GM12872 (cell line): ENCODE measurements at regions not wholly inside any gene's neighbourhood (a gene's known extent, or its start where the extent isn't known, plus 50 kb on each side); places are given as distances from the start of the nearest gene placed in this dataset.

ENCODE experiments used
- TF ChIP-seq, protein P1 (sequence below): IDR thresholded peaks from 3 replicates; pipeline ENCODE4 v1.5.1; 2011; ENCODE audit warnings: low read depth, mild to moderate bottlenecking, low read length, moderate library complexity; ENCODE audit not compliant: insufficient read depth

- TF ChIP-seq, protein P1, sequence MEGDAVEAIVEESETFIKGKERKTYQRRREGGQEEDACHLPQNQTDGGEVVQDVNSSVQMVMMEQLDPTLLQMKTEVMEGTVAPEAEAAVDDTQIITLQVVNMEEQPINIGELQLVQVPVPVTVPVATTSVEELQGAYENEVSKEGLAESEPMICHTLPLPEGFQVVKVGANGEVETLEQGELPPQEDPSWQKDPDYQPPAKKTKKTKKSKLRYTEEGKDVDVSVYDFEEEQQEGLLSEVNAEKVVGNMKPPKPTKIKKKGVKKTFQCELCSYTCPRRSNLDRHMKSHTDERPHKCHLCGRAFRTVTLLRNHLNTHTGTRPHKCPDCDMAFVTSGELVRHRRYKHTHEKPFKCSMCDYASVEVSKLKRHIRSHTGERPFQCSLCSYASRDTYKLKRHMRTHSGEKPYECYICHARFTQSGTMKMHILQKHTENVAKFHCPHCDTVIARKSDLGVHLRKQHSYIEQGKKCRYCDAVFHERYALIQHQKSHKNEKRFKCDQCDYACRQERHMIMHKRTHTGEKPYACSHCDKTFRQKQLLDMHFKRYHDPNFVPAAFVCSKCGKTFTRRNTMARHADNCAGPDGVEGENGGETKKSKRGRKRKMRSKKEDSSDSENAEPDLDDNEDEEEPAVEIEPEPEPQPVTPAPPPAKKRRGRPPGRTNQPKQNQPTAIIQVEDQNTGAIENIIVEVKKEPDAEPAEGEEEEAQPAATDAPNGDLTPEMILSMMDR = peak; percentile 80
Measured at GRCh38 chr22:25334162-25334490, 114.7 kb downstream of the CRYBB2 start.

DNA sequence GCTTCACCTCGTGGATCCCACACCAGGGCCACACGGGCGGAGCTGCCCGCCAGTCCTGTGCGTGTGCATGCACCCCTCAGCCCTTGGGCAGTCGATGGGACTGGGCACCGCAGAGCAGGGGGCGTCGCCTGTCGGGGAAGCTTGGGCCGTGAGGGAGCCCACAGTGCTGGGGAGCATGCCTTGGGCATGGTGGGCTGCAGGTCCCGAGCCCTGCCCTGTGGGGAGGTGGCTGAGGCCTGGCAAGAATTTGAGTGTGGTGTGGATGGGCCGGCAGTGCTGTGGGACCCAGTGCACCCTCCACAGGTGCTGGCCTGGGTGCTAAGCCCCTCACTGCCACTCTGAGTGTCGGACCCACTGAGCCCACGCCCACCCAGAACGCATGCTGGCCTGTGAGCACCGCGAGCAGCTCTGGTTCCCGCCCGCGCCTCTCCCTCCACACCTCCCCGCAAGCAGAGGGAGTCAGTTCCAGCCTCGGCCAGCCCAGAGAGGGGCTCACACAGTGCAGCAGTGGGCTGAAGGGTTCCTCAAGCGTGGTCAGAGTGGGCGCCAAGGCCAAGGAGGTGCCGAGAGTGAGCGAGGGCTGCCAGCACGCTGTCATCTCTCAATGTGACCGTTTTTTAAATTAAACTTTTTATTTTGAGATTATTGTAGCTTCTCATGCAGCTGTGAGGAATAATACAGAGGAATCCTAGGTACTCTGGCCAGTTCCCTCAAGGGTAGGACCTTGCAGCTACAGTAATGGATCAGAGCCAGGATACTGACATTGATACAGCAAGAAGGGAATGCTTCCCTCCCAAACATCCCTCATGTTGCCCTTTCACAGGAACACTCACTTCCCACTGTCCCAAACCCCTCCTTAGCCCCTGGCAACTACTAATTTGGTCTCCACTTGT lies 127.7 kb downstream of the CRYBB2 start:
- TF ChIP-seq, protein P1 = no peak

GRCh38 chr22:25347752-25348102 lies 128.3 kb downstream of the CRYBB2 start:
- TF ChIP-seq, protein P1 = no peak

GRCh38 chr22:25348391-25348790 lies 129.0 kb downstream of the CRYBB2 start:
- TF ChIP-seq, protein P1 = no peak

- TF ChIP-seq, protein P1 = no peak
Measured at GRCh38 chr22:25350551-25350971, 131.1 kb downstream of the CRYBB2 start.

DNA sequence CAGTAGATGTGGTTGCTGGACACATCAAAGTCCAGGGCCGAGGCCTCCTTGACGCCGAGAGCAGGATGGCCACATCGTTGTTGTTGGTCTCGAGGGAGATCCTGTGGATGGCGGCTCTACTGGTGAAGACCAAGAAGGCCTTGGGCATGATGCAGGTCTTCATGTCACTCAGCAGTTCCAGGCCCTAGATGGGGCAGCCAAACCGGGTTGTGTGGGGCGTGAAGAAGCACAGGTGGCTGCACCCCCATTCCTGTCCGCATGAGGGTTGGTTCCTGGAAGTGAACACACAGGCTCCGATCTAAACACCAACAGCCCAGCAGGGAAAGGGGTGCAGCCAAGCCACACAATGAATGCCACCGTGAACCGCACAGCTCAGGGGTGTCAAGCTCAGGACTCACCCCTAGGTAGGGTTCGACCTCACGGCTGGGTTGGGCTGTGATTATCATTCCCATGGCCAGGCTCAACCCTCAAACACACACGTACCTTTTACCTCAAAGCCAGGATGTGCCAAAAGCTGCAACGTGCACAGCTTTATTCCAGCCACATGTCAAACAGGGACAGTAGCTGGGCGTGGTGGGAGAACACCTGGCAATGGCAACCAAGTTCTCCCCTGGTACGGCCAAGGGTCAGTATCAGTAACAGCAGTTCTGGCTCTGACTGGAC lies 132.3 kb downstream of the CRYBB2 start:
- TF ChIP-seq, protein P1 = no peak

DNA sequence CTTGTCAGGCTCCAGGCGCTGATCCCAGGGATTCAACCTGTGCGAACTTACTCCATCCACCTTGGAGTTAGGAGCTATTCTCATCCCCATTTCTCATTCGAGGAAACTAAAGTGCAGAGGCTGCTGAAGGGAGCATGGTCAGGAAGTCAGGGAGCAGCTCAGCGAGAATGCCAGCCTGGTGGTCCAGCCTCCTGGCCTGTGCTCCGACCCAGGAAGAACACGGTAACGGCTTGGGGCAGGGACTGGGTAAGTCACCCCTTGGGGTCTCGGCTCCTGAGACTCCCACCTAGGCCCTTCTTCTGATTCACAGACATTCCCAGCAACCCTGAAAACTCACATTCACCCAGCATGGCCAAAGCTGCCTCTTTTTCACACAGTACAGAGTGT lies 132.8 kb downstream of the CRYBB2 start:
- TF ChIP-seq, protein P1 = no peak
